IMR-90 (cell line): ENCODE measurements at regions not wholly inside any gene's neighbourhood (a gene's known extent, or its start where the extent isn't known, plus 50 kb on each side); places are given as distances from the start of the nearest gene placed in this dataset.

Source experiments
- POLR2A ChIP-seq: IDR thresholded peaks from 2 replicates; pipeline ENCODE4 v1.6.1; 2012; ENCODE audit warnings: mild to moderate bottlenecking, low read depth, low read length
- TF ChIP-seq, protein P1 (sequence below): conservative IDR thresholded peaks from 2 replicates; pipeline ENCODE4 v1.5.1; 2012; ENCODE audit warnings: mild to moderate bottlenecking, low read depth, low read length, improper control_type of control experiment

DNA sequence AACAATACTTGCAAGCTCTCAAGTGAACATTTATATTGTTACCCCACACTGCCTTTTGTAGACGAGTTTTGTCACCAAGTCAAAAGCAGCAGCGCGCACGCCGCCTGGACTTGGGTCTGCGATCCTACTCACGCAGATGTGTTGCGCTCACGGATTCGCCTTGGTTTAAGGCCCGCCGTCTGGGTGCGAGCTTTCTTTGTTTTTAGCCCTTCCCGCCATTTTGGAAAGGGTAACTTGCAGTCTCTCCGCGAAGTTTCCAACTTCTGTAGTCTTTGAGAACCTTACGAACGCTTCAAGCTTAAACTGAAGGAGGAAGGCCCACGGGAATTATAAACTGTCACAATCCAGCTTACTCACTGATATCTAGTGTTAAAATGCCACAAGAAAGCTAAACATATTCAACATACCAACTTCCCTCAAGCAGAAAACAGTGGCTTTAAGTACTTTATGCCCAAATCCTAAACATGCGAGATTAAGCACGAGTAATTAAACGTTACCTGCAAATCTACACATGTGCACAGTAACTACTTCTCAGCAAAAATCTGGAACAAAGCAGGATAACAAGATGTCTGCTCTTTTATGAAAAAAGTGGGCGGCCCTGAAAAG lies 80.4 kb upstream of the BTN3A2 start:
- no peak for TF ChIP-seq POLR2A
- TF ChIP-seq, protein P1, sequence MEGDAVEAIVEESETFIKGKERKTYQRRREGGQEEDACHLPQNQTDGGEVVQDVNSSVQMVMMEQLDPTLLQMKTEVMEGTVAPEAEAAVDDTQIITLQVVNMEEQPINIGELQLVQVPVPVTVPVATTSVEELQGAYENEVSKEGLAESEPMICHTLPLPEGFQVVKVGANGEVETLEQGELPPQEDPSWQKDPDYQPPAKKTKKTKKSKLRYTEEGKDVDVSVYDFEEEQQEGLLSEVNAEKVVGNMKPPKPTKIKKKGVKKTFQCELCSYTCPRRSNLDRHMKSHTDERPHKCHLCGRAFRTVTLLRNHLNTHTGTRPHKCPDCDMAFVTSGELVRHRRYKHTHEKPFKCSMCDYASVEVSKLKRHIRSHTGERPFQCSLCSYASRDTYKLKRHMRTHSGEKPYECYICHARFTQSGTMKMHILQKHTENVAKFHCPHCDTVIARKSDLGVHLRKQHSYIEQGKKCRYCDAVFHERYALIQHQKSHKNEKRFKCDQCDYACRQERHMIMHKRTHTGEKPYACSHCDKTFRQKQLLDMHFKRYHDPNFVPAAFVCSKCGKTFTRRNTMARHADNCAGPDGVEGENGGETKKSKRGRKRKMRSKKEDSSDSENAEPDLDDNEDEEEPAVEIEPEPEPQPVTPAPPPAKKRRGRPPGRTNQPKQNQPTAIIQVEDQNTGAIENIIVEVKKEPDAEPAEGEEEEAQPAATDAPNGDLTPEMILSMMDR = no peak
